ENCODE measurements at regions not wholly inside any gene's neighbourhood (a gene's known extent, or its start where the extent isn't known, plus 50 kb on each side); places are given as distances from the start of the nearest gene placed in this dataset.
A peak's percentile ranks its signal among the peaks of the same experiment; 100 is the strongest.

- no peak for DNase-seq
These were observed 152.4 kb upstream of the NCK2 start for GRCh38 chr2:105592288-105592687.

GRCh38 chr2:105590780-105591660 is 153.7 kb upstream of the NCK2 start:
- no peak for DNase-seq

GRCh38 chr2:105588581-105588980 is 156.1 kb upstream of the NCK2 start:
- DNase-seq = no peak

- no peak for DNase-seq
These were observed 157.1 kb upstream of the NCK2 start for GRCh38 chr2:105587637-105588036.

GRCh38 chr2:105584435-105585010 is 160.2 kb upstream of the NCK2 start:
- no peak for DNase-seq

GRCh38 chr2:105582952-105583660 is 161.6 kb upstream of the NCK2 start:
- no peak for DNase-seq

GRCh38 chr2:105581555-105581944 is 163.2 kb upstream of the NCK2 start:
- DNase-seq = no peak

- no peak for DNase-seq
These were observed 163.7 kb upstream of the NCK2 start for GRCh38 chr2:105580870-105581554.

- no peak for DNase-seq
These were observed 164.5 kb upstream of the NCK2 start for GRCh38 chr2:105580216-105580615.

GRCh38 chr2:105578166-105578565 is 166.5 kb upstream of the NCK2 start:
- no peak for DNase-seq

- DNase-seq = no peak
These were observed 166.9 kb upstream of the NCK2 start for GRCh38 chr2:105577762-105578161.

- DNase-seq = peak; percentile 5
These were observed 168.1 kb upstream of the NCK2 start for GRCh38 chr2:105576440-105577241.

- DNase-seq = no peak
These were observed 168.7 kb upstream of the NCK2 start for GRCh38 chr2:105576050-105576439.

- no peak for DNase-seq
These were observed 169.2 kb upstream of the NCK2 start for GRCh38 chr2:105575499-105576025.

- DNase-seq = no peak
These were observed 169.8 kb upstream of the NCK2 start for GRCh38 chr2:105574796-105575344.

GRCh38 chr2:105573910-105574655 is 170.6 kb upstream of the NCK2 start:
- no peak for DNase-seq

GRCh38 chr2:105573490-105573889 is 171.2 kb upstream of the NCK2 start:
- no peak for DNase-seq

GRCh38 chr2:105571445-105571987 is 172.7 kb upstream of the FHL2 start:
- DNase-seq = no peak

- no peak for DNase-seq
These were observed 171.9 kb upstream of the FHL2 start for GRCh38 chr2:105570757-105571156.

- DNase-seq = no peak
These were observed 171.5 kb upstream of the FHL2 start for GRCh38 chr2:105570326-105570725.

GRCh38 chr2:105569606-105570005 is 170.8 kb upstream of the FHL2 start:
- DNase-seq = no peak
